Stimulated activated CD4-positive, alpha-beta T cell treated with anti-CD3 and anti-CD28 coated beads, Interleukin-4, amount 100 ng/mL, for 24 hours (primary cell): ENCODE measurements at regions not wholly inside any gene's neighbourhood (a gene's known extent, or its start where the extent isn't known, plus 50 kb on each side); places are given as distances from the start of the nearest gene placed in this dataset.

Experiments used
- DNase-seq: peaks from one replicate; pipeline ENCODE4 v3.0.0-alpha.2; 2020

- DNase-seq = no peak
Measured at GRCh38 chr18:39072970-39073369, 1507.4 kb upstream of the CELF4 start.

GRCh38 chr18:39062426-39062825, 1496.8 kb upstream of the CELF4 start:
- no peak for DNase-seq

- DNase-seq = no peak
Measured at GRCh38 chr18:39058386-39059000, 1492.9 kb upstream of the CELF4 start.

GRCh38 chr18:39057423-39058064, 1491.9 kb upstream of the CELF4 start:
- no peak for DNase-seq

GRCh38 chr18:39053571-39053970, 1488.0 kb upstream of the CELF4 start:
- no peak for DNase-seq

GRCh38 chr18:39051013-39051412, 1485.4 kb upstream of the CELF4 start:
- DNase-seq = no peak

- no peak for DNase-seq
Measured at GRCh38 chr18:39039813-39040212, 1474.2 kb upstream of the CELF4 start.

- DNase-seq = no peak
Measured at GRCh38 chr18:39037925-39038324, 1472.3 kb upstream of the CELF4 start.

GRCh38 chr18:39033312-39033711, 1467.7 kb upstream of the CELF4 start:
- no peak for DNase-seq

- no peak for DNase-seq
Measured at GRCh38 chr18:39031647-39032046, 1466.0 kb upstream of the CELF4 start.

GRCh38 chr18:39030124-39030655, 1464.6 kb upstream of the CELF4 start:
- no peak for DNase-seq

- DNase-seq = no peak
Measured at GRCh38 chr18:39025531-39025930, 1459.9 kb upstream of the CELF4 start.

- DNase-seq = no peak
Measured at GRCh38 chr18:39019989-39020388, 1454.4 kb upstream of the CELF4 start.

GRCh38 chr18:39007031-39007902, 1441.7 kb upstream of the CELF4 start:
- no peak for DNase-seq

- DNase-seq = no peak
Measured at GRCh38 chr18:38996056-38996455, 1430.5 kb upstream of the CELF4 start.

GRCh38 chr18:38993342-38993741, 1427.7 kb upstream of the CELF4 start:
- DNase-seq = no peak

- no peak for DNase-seq
Measured at GRCh38 chr18:38984968-38985367, 1419.4 kb upstream of the CELF4 start.

GRCh38 chr18:38982072-38982471, 1416.5 kb upstream of the CELF4 start:
- DNase-seq = no peak

- no peak for DNase-seq
Measured at GRCh38 chr18:38981389-38981788, 1415.8 kb upstream of the CELF4 start.

- no peak for DNase-seq
Measured at GRCh38 chr18:38980420-38980819, 1414.8 kb upstream of the CELF4 start.

- DNase-seq = no peak
Measured at GRCh38 chr18:38972571-38972970, 1407.0 kb upstream of the CELF4 start.

- no peak for DNase-seq
Measured at GRCh38 chr18:38971881-38972280, 1406.3 kb upstream of the CELF4 start.

- no peak for DNase-seq
Measured at GRCh38 chr18:38966841-38967240, 1401.2 kb upstream of the CELF4 start.
